ENCODE measurements at regions not wholly inside any gene's neighbourhood (a gene's known extent, or its start where the extent isn't known, plus 50 kb on each side); places are given as distances from the start of the nearest gene placed in this dataset.

DNA sequence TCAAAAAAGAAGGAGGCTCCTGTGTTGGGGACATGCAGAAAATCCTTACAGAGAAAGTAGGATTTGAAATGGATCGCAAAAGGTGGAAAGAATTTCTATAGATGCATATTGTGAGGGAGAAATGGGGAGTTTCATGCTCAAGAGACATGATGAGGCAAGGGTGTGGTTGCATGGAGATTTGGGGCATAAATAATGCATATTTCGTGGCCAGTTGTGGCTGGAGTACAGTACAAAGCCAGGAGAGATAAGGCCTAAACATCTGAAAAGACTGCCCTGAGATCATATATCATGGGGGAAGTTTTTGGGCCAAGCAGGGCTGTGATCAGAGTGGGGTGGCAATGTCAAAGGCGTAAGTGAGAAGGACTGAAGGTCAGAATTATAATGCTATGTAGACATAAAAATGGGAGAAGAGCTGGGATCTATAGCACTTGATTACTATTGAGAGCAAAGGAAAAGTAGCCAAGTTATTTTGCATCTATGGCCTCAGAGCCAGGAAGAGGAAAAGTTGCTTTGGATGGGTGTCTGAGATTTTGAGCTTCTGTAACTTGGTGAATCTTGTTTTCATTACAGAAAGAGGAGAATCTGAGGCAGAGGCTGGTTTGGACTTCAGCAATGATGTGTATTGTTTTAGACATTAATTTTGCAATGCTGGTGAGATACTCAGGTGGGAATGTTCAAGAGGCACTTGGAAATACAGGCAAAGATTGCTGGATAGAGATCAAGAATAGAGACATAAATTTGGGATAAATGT is 166.6 kb downstream of the INHBA start:
- Histone ChIP-seq H3K9me3 (replicated peaks in 1 of 2; ENCODE audit: control insufficient read depth in 1 of 2, insufficient read depth in 1 of 2, low read length in 2 of 2) (no peaks in the 10 kb centered on the region), H3K36me3 (replicated peaks in 1 of 2; ENCODE audit: control insufficient read depth in 1 of 2, insufficient read depth in 2 of 2, low read length in 2 of 2) (no peaks in the 10 kb centered on the region), H4K20me1 (ENCODE audit: insufficient read depth, low read length) (no peaks in the 10 kb centered on the region), H3K4me3 (replicated peaks in 1 of 3; ENCODE audit: low read depth in 2 of 3, low read length in 3 of 3) (no peak overlapping the region), H3K4me2 (replicated peaks; ENCODE audit: extremely low read depth, low read length, poor library complexity, severe bottlenecking) (no peak overlapping the region), H3K4me1 (ENCODE audit: control insufficient read depth in 1 of 2, insufficient read depth in 2 of 2, low read length in 2 of 2) (no peaks in the 10 kb centered on the region), H2AFZ (ENCODE audit: insufficient read depth, low read depth, low read length, poor library complexity, severe bottlenecking) (no peak overlapping the region), H3K9ac (ENCODE audit: insufficient read depth, low read length, poor library complexity, severe bottlenecking) (no peak overlapping the region), H3K27me3 (ENCODE audit: control insufficient read depth in 2 of 2, insufficient read depth in 2 of 2, low read length in 2 of 2) (no peaks in the 10 kb centered on the region), H3K27ac (ENCODE audit: low read depth in 1 of 2, low read length in 2 of 2) (no peak overlapping the region), H3K79me2 (ENCODE audit: insufficient read depth, low read length) (no peaks in the 10 kb centered on the region)
- H3K4me3 Mint-ChIP-seq: no peak overlapping the region
- H3K27ac Mint-ChIP-seq: no peak overlapping the region
- TF ChIP-seq, protein P1, sequence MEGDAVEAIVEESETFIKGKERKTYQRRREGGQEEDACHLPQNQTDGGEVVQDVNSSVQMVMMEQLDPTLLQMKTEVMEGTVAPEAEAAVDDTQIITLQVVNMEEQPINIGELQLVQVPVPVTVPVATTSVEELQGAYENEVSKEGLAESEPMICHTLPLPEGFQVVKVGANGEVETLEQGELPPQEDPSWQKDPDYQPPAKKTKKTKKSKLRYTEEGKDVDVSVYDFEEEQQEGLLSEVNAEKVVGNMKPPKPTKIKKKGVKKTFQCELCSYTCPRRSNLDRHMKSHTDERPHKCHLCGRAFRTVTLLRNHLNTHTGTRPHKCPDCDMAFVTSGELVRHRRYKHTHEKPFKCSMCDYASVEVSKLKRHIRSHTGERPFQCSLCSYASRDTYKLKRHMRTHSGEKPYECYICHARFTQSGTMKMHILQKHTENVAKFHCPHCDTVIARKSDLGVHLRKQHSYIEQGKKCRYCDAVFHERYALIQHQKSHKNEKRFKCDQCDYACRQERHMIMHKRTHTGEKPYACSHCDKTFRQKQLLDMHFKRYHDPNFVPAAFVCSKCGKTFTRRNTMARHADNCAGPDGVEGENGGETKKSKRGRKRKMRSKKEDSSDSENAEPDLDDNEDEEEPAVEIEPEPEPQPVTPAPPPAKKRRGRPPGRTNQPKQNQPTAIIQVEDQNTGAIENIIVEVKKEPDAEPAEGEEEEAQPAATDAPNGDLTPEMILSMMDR (IDR thresholded peaks at IDR 0.05): no peak
- DNase-seq: no peak
- intact Hi-C loops (cut with micrococcal nuclease): no loop called here
- H3K9me3 Mint-ChIP-seq: peaks cover 0 to 8% (median 0%) of the 10 kb centered on the region in 7 donors
- H3K27me3 Mint-ChIP-seq (ENCODE audit: low read depth in 3 of 3): peaks cover 0 to 3% (median 2%) of the 10 kb centered on the region in 3 donors
- H3K36me3 Mint-ChIP-seq: no peaks in the 10 kb centered on the region
- 89% methylated on average over 3 of the region's 3 CpGs for whole genome bisulfite sequencing (ENCODE audit: insufficient coverage)
- H3K4me1 Mint-ChIP-seq: no peaks in the 10 kb centered on the region

DNA sequence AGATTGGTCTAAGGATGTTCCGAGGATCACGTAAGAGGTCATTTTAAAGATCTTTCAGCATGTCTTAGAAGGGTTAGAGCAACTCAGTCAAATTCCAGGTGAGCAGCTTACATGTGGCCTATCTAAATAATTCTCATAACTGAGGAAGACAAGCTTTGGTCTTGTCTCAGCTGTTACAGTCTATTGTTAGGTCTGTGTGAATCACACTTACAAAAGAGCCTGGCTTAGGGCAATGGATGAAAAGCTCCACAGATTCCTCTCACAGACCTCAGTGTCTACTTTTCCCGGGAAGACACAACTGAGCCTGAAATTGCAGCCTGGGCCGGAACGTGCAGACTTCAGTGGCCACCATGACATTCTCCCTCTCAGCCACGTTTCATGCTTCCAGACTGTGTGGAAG is 173.1 kb downstream of the INHBA start:
- DNase-seq: no peak
- H3K4me1 ChIP-seq (ENCODE audit: control insufficient read depth in 1 of 2, insufficient read depth in 2 of 2, low read length in 2 of 2): no peaks in the 10 kb centered on the region
- H3K27me3 ChIP-seq (ENCODE audit: control insufficient read depth in 2 of 2, insufficient read depth in 2 of 2, low read length in 2 of 2): no peaks in the 10 kb centered on the region
- peaks cover 3 to 16% (median 7%) of the 10 kb centered on the region in 7 donors for H3K9me3 Mint-ChIP-seq
- H3K27ac ChIP-seq (ENCODE audit: low read depth in 1 of 2, low read length in 2 of 2): no peak overlapping the region
- H4K20me1 ChIP-seq (ENCODE audit: insufficient read depth, low read length): no peaks in the 10 kb centered on the region
- H3K27ac Mint-ChIP-seq: peak overlapping the region in 1 of 7 donors; percentile 26
- H2AFZ ChIP-seq (ENCODE audit: insufficient read depth, low read depth, low read length, poor library complexity, severe bottlenecking): no peak overlapping the region
- no peaks in the 10 kb centered on the region for H3K79me2 ChIP-seq (ENCODE audit: insufficient read depth, low read length)
- WGBS (ENCODE audit: insufficient coverage): 94% methylated on average over 3 of the region's 6 CpGs
- H3K4me3 ChIP-seq (replicated peaks in 1 of 3; ENCODE audit: low read depth in 2 of 3, low read length in 3 of 3): no peak overlapping the region
- H3K4me1 Mint-ChIP-seq: no peaks in the 10 kb centered on the region
- peaks cover 0 to 3% (median 0%) of the 10 kb centered on the region in 3 donors for H3K27me3 Mint-ChIP-seq (ENCODE audit: low read depth in 3 of 3)
- H3K36me3 ChIP-seq (replicated peaks in 1 of 2; ENCODE audit: control insufficient read depth in 1 of 2, insufficient read depth in 2 of 2, low read length in 2 of 2): no peaks in the 10 kb centered on the region
- no peaks in the 10 kb centered on the region for H3K36me3 Mint-ChIP-seq
- no peak overlapping the region for H3K4me3 Mint-ChIP-seq
- no peak overlapping the region for H3K4me2 ChIP-seq (replicated peaks; ENCODE audit: extremely low read depth, low read length, poor library complexity, severe bottlenecking)
- no peak overlapping the region for H3K9ac ChIP-seq (ENCODE audit: insufficient read depth, low read length, poor library complexity, severe bottlenecking)
- intact Hi-C loops (cut with micrococcal nuclease): no loop called here
- TF ChIP-seq, protein P1 (IDR thresholded peaks at IDR 0.05): no peak
- H3K9me3 ChIP-seq (replicated peaks in 1 of 2; ENCODE audit: control insufficient read depth in 1 of 2, insufficient read depth in 1 of 2, low read length in 2 of 2): peaks cover 2 to 16% of the 10 kb centered on the region in 2 donors

Measured in CD14-positive monocyte (primary cell).